Peyer's patch (tissue), 4 donors: ENCODE measurements at regions not wholly inside any gene's neighbourhood (a gene's known extent, or its start where the extent isn't known, plus 50 kb on each side); places are given as distances from the start of the nearest gene placed in this dataset.

Experiments
- DNase-seq, 3 donors: peaks; one replicate each; pipeline ENCODE4 v3.0.0-alpha.2; 2017 to 2019
- H3K27ac ChIP-seq, 4 donors: fragments of 200-600 bp; sonication (generic); one replicate each; pipeline ENCODE4 v1.5.1; 2016 to 2019
- H3K27me3 ChIP-seq, 2 donors: fragments of 200-600 bp; sonication (generic); one replicate each; pipeline ENCODE4 v1.5.1; 2019
- H3K36me3 ChIP-seq, 3 donors: fragments of 200-600 bp; sonication (generic); one replicate each; pipeline ENCODE4 v1.5.1; 2016 to 2019
- H3K4me1 ChIP-seq, 4 donors: fragments of 200-600 bp; sonication (generic); one replicate each; pipeline ENCODE4 v1.5.1; 2016 to 2019
- H3K4me3 ChIP-seq, 4 donors: fragments of 200-600 bp; sonication (generic); 1 replicate in 3 of 4; 2 replicates in 1 of 4; pipeline ENCODE4 v1.5.1; 2016 to 2019; ENCODE audit warnings: mild to moderate bottlenecking in 1 of 4
- H3K9me3 ChIP-seq, 4 donors: fragments of 200-600 bp; sonication (generic); one replicate each; pipeline ENCODE4 v1.5.1; 2016 to 2019; ENCODE audit warnings: mild to moderate bottlenecking in 1 of 4
- POLR2A ChIP-seq, 2 donors: fragments of 450-650 bp; IDR thresholded peaks; one replicate each; pipeline ENCODE4 v1.5.1; 2017; ENCODE audit warnings: antibody characterized with exemption in 2 of 2, mild to moderate bottlenecking in 2 of 2, moderate library complexity in 2 of 2
- TF ChIP-seq, protein P1 (sequence below), 6 experiments: fragments of 450-650 bp in 4 of 6; fragments of 200-600 bp in 2 of 6; sonication (generic) in 1 of 6; IDR thresholded peaks; one replicate each; pipeline ENCODE4 v1.5.1; 2017 to 2019; ENCODE audit warnings: antibody characterized with exemption in 6 of 6, mild to moderate bottlenecking in 3 of 6, moderate library complexity in 1 of 6

DNA sequence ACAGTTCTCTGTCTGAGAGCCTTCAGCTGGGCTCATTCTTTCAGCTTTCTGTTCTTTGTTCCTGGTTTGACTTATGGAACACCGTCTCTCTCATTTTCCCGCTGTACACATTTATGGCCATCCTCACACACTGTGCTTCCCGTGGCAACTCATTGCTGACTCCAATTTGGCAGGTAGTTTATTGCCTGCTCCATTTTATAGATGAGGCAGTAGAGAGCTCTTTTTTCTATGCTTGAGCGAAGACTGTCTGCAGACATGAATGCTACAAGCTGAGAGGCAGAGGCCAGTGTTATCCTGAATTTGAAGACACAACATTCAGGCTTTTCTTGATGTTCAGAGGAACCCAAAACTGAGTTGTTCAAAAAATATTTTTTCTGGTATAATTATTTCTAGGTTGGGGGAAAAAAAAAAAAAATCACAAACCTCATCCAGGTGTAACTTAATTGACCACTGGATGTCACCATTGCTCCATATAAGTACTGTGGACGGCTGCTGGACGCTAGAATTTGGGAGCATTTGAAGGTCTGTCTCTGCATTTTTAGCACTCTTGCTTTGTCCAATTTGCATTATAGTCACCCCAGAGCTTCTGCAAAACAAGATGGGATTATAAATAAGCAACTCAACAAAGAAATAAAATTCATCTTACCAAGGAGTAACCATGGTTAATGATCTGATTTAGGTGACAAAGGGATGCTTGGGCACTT, 83.5 kb downstream of the HRH4 start:
- no peak for TF ChIP-seq POLR2A (IDR thresholded peaks at IDR 0.05)
- TF ChIP-seq, protein P1, sequence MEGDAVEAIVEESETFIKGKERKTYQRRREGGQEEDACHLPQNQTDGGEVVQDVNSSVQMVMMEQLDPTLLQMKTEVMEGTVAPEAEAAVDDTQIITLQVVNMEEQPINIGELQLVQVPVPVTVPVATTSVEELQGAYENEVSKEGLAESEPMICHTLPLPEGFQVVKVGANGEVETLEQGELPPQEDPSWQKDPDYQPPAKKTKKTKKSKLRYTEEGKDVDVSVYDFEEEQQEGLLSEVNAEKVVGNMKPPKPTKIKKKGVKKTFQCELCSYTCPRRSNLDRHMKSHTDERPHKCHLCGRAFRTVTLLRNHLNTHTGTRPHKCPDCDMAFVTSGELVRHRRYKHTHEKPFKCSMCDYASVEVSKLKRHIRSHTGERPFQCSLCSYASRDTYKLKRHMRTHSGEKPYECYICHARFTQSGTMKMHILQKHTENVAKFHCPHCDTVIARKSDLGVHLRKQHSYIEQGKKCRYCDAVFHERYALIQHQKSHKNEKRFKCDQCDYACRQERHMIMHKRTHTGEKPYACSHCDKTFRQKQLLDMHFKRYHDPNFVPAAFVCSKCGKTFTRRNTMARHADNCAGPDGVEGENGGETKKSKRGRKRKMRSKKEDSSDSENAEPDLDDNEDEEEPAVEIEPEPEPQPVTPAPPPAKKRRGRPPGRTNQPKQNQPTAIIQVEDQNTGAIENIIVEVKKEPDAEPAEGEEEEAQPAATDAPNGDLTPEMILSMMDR (IDR thresholded peaks at IDR 0.05): peak in 4 of 6 experiments; percentile 28 to 62 (median 58)
- no peaks in the 10 kb centered on the region for H3K27me3 ChIP-seq
- no peaks in the 10 kb centered on the region for H3K36me3 ChIP-seq
- peaks cover 0 to 1% (median 0%) of the 10 kb centered on the region in 4 donors for H3K4me1 ChIP-seq
- no peak overlapping the region for H3K4me3 ChIP-seq
- H3K9me3 ChIP-seq: no peaks in the 10 kb centered on the region
- H3K27ac ChIP-seq: no peak overlapping the region
- no peak for DNase-seq

DNA sequence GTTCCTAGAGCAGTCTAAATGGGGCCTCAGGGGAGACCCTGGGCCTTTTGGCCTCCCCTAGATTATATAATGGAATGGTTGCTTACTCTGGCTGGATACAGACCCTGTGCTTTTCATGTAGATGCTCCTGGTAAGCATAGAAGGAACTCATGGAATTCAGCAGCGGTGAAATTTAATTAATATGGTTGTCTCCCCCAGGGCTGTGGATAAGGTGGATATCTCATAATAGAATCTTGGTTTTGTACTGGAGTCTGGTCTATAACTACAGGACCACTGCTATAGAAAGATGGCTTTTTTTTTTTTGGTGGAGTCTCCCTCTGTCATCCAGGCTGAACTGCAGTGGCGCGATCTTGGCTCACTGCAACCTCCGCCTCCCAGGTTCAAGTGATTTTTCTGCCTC, 84.5 kb downstream of the HRH4 start:
- H3K9me3 ChIP-seq: no peaks in the 10 kb centered on the region

GRCh38 chr18:24545651-24546050, 85.2 kb downstream of the HRH4 start:
- H3K4me3 ChIP-seq: no peak overlapping the region
- H3K27me3 ChIP-seq: no peaks in the 10 kb centered on the region
- no peaks in the 10 kb centered on the region for H3K9me3 ChIP-seq
- no peak overlapping the region for H3K27ac ChIP-seq
- H3K4me1 ChIP-seq: no peaks in the 10 kb centered on the region
- H3K36me3 ChIP-seq: no peaks in the 10 kb centered on the region
- TF ChIP-seq POLR2A (IDR thresholded peaks at IDR 0.05): no peak
- TF ChIP-seq, protein P1 (IDR thresholded peaks at IDR 0.05): no peak
- DNase-seq: no peak

More for the DNA sequence above, 84.5 kb downstream of the HRH4 start:
- TF ChIP-seq, protein P1 (IDR thresholded peaks at IDR 0.05): no peak
- TF ChIP-seq POLR2A (IDR thresholded peaks at IDR 0.05): no peak
- H3K4me1 ChIP-seq: no peaks in the 10 kb centered on the region
- H3K27me3 ChIP-seq: no peaks in the 10 kb centered on the region
- H3K27ac ChIP-seq: no peak overlapping the region
- no peaks in the 10 kb centered on the region for H3K36me3 ChIP-seq
- H3K4me3 ChIP-seq: no peak overlapping the region
- DNase-seq: no peak

- DNase-seq: no peak
- no peaks in the 10 kb centered on the region for H3K9me3 ChIP-seq
- H3K27ac ChIP-seq: no peak overlapping the region
- no peak for TF ChIP-seq POLR2A (IDR thresholded peaks at IDR 0.05)
- TF ChIP-seq, protein P1 (IDR thresholded peaks at IDR 0.05): no peak
- no peak overlapping the region for H3K4me3 ChIP-seq
- H3K36me3 ChIP-seq: no peaks in the 10 kb centered on the region
- no peaks in the 10 kb centered on the region for H3K27me3 ChIP-seq
- no peaks in the 10 kb centered on the region for H3K4me1 ChIP-seq
These were observed 85.9 kb downstream of the HRH4 start for GRCh38 chr18:24546307-24546706.

DNA sequence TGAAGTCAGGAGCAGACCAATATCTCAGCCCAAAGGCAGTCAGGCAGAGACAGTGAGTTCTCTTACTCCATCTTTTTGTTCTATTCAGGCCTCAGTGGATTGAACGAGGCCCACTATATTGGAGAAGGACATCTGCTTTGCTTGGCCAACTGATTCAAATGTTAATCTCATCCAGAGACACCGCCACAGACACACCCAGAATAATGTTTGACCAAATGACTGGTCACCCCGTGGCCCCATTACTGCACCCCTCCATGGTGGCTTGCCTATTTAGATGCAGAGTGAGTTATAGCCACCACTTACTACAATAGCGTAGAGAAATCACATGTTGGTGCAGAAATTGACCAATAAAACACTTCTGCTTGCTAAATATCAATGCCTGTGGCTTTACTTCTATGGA, 88.1 kb downstream of the HRH4 start:
- DNase-seq: no peak
- Histone ChIP-seq H3K4me1 (no peaks in the 10 kb centered on the region), H3K9me3 (no peaks in the 10 kb centered on the region)

More for the DNA sequence above, 88.1 kb downstream of the HRH4 start:
- Histone ChIP-seq H3K4me3 (no peak overlapping the region), H3K27me3 (no peaks in the 10 kb centered on the region), H3K36me3 (no peaks in the 10 kb centered on the region), H3K27ac (no peak overlapping the region)
- no peak for TF ChIP-seq POLR2A (IDR thresholded peaks at IDR 0.05)
- TF ChIP-seq, protein P1 (IDR thresholded peaks at IDR 0.05): no peak
